ENCODE measurements at regions not wholly inside any gene's neighbourhood (a gene's known extent, or its start where the extent isn't known, plus 50 kb on each side); places are given as distances from the start of the nearest gene placed in this dataset.

DNA sequence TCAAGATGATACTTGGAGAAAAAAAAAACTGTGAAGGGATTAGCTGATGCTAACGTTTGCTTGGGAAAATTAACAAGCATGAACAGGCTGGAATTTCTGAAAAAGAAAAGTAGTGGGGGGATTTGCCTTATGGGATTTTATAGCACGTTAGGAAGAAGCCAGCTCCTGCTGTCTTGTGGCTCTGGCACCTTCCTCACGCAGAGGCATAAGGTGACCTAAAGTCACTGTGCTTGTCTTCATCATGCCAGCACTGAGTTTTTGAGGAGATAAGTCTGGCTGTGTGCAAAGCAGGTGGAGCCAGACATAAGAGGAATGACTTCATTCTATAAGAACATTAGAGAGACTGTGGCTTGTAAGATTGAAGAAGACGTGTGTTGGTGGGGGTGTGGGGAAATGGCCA, 94.4 kb upstream of the MAP1B start:
- Histone ChIP-seq H3K36me3 (ENCODE audit: control insufficient read depth in 2 of 2, extremely low read depth in 1 of 2, insufficient read depth in 2 of 2, low read length in 2 of 2) (no peaks in the 10 kb centered on the region), H3K4me1 (ENCODE audit: control insufficient read depth, extremely low read depth, insufficient read depth, low read length) (no peaks in the 10 kb centered on the region), H3K27ac (ENCODE audit: control insufficient read depth, insufficient read depth, low read length) (no peak overlapping the region), H3K4me3 (ENCODE audit: control insufficient read depth in 2 of 3, extremely low read depth in 1 of 3, insufficient read depth in 2 of 3, low read depth in 1 of 3, low read length in 3 of 3) (no peak overlapping the region), H2AFZ (ENCODE audit: control insufficient read depth, low read length) (no peak overlapping the region), H3K9me3 (ENCODE audit: control insufficient read depth, low read depth, low read length) (no peaks in the 10 kb centered on the region), H3K9ac (ENCODE audit: control insufficient read depth, extremely low read depth, insufficient read depth, low read length) (no peak overlapping the region), H3K4me2 (ENCODE audit: control insufficient read depth, extremely low read depth, insufficient read depth, low read depth, low read length) (no peak overlapping the region), H3K27me3 (ENCODE audit: control insufficient read depth, extremely low read depth, insufficient read depth, low read length) (no peaks in the 10 kb centered on the region), H3K79me2 (ENCODE audit: control insufficient read depth, insufficient read depth, low read length) (no peaks in the 10 kb centered on the region), H4K20me1 (ENCODE audit: control insufficient read depth, extremely low read depth, insufficient read depth, low read length) (no peaks in the 10 kb centered on the region), H3K9me1 (ENCODE audit: control insufficient read depth, extremely low read depth, insufficient read depth, low read length) (no peaks in the 10 kb centered on the region)
- DNase-seq (ENCODE audit: low read depth, low spot score) (no peak), FAIRE-seq (no peak)
- dilution Hi-C loops (cut with MboI; ENCODE audit: extremely low pct_ligation_motif_present, low sequenced_read_pairs), result no loop called here
- TF ChIP-seq EZH2 (IDR thresholded peaks at IDR 0.05; ENCODE audit: low read length), result no peak
- TF ChIP-seq, protein P1, sequence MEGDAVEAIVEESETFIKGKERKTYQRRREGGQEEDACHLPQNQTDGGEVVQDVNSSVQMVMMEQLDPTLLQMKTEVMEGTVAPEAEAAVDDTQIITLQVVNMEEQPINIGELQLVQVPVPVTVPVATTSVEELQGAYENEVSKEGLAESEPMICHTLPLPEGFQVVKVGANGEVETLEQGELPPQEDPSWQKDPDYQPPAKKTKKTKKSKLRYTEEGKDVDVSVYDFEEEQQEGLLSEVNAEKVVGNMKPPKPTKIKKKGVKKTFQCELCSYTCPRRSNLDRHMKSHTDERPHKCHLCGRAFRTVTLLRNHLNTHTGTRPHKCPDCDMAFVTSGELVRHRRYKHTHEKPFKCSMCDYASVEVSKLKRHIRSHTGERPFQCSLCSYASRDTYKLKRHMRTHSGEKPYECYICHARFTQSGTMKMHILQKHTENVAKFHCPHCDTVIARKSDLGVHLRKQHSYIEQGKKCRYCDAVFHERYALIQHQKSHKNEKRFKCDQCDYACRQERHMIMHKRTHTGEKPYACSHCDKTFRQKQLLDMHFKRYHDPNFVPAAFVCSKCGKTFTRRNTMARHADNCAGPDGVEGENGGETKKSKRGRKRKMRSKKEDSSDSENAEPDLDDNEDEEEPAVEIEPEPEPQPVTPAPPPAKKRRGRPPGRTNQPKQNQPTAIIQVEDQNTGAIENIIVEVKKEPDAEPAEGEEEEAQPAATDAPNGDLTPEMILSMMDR (optimal IDR thresholded peaks at IDR 0.05 in 1 of 3, IDR thresholded peaks at IDR 0.05 in 1 of 3, conservative IDR thresholded peaks at IDR 0.05 in 1 of 3; ENCODE audit: extremely low read depth in 1 of 3, insufficient read depth in 2 of 3, low read length in 3 of 3), result no peak

DNA sequence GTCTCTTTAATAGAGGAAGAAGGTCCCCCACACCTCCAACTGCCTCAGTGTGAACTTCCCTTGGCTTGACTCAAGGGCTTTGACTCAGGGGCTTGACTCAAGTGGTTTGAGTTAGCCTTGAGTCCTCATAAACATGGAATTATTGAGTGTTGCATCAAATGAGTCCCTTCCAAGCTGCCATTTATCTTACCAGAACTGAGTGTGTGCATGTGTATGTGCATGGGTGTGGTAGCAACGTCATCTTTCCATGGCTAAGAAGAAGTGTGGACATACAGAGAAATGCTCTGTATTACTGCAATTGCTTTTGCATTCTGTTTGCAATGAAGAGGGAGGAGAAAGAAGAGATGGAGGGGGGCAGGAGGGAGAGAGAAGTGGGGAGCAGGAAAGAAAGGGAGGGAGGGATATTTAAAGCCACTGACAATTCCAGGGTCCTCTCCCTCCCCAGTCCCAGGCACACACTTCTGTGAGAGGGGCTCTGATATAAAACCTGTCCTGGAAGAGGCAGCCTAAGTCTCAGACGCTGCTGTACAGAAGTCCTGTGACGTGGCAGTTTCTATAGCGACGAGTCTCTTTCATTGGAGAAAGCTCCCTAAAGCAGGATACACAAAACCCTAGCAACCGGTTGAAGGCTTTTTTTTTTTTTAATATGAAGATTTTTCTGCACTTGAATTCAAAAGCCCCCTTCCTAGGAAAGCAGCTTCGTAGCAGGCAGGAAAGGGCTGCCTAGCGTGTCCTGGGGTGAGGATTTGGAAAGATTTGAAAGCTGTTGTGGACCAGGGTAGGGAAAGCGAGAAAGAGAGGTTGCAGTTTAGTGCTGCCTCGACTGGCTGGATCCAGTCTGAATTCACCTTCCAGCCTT, 93.3 kb upstream of the MAP1B start:
- no peaks in the 10 kb centered on the region for H3K27me3 ChIP-seq (ENCODE audit: control insufficient read depth, extremely low read depth, insufficient read depth, low read length)
- no peak overlapping the region for H3K9ac ChIP-seq (ENCODE audit: control insufficient read depth, extremely low read depth, insufficient read depth, low read length)
- H3K9me1 ChIP-seq (ENCODE audit: control insufficient read depth, extremely low read depth, insufficient read depth, low read length), result no peaks in the 10 kb centered on the region
- no peaks in the 10 kb centered on the region for H3K79me2 ChIP-seq (ENCODE audit: control insufficient read depth, insufficient read depth, low read length)
- DNase-seq (ENCODE audit: low read depth, low spot score) (no peak), FAIRE-seq (no peak)
- no peak overlapping the region for H2AFZ ChIP-seq (ENCODE audit: control insufficient read depth, low read length)
- H4K20me1 ChIP-seq (ENCODE audit: control insufficient read depth, extremely low read depth, insufficient read depth, low read length), result no peaks in the 10 kb centered on the region
- H3K9me3 ChIP-seq (ENCODE audit: control insufficient read depth, low read depth, low read length), result no peaks in the 10 kb centered on the region
- no peaks in the 10 kb centered on the region for H3K36me3 ChIP-seq (ENCODE audit: control insufficient read depth in 2 of 2, extremely low read depth in 1 of 2, insufficient read depth in 2 of 2, low read length in 2 of 2)
- H3K4me2 ChIP-seq (ENCODE audit: control insufficient read depth, extremely low read depth, insufficient read depth, low read depth, low read length), result no peak overlapping the region
- no peak overlapping the region for H3K4me3 ChIP-seq (ENCODE audit: control insufficient read depth in 2 of 3, extremely low read depth in 1 of 3, insufficient read depth in 2 of 3, low read depth in 1 of 3, low read length in 3 of 3)
- no peaks in the 10 kb centered on the region for H3K4me1 ChIP-seq (ENCODE audit: control insufficient read depth, extremely low read depth, insufficient read depth, low read length)
- H3K27ac ChIP-seq (ENCODE audit: control insufficient read depth, insufficient read depth, low read length), result no peak overlapping the region
- TF ChIP-seq EZH2 (IDR thresholded peaks at IDR 0.05; ENCODE audit: low read length), result no peak
- TF ChIP-seq, protein P1 (optimal IDR thresholded peaks at IDR 0.05 in 1 of 3, IDR thresholded peaks at IDR 0.05 in 1 of 3, conservative IDR thresholded peaks at IDR 0.05 in 1 of 3; ENCODE audit: extremely low read depth in 1 of 3, insufficient read depth in 2 of 3, low read length in 3 of 3), result no peak
- dilution Hi-C loops (cut with MboI; ENCODE audit: extremely low pct_ligation_motif_present, low sequenced_read_pairs), result no loop called here
